HL-60/S4 treated with phorbol 12-myristate 13-acetate at 8.2 ng/mL for 4 days and 3 days (cell line): ENCODE measurements at regions not wholly inside any gene's neighbourhood (a gene's known extent, or its start where the extent isn't known, plus 50 kb on each side); places are given as distances from the start of the nearest gene placed in this dataset.

Experiments
- in situ Hi-C: fragments of 300-500 bp; cut with MboI; formaldehyde crosslinking; loops from 2 replicates; pipeline ENCODE4 v1.15.0; 2022; ENCODE audit warnings: low sequenced_read_pairs

DNA sequence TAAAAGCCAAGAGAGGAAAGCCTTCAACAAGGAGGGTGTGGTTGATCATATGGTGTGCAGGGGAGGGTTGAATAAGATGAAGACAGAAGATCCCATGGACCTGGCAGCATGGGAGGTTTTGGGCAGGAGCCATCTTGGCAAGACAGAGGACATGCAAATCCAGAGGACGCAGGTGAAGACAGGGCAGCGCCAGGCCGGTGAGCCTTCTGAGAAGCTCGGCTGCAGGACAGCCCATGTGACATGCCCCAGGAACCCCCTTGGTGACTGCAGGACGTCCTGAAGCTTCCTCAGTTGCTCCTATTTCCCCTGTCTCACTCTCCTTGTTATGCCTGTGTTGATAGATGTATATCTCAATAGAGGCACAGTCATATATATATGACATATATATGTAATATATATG, 159.4 kb downstream of the GADD45G start:
- in situ Hi-C loops, result no loop called here

DNA sequence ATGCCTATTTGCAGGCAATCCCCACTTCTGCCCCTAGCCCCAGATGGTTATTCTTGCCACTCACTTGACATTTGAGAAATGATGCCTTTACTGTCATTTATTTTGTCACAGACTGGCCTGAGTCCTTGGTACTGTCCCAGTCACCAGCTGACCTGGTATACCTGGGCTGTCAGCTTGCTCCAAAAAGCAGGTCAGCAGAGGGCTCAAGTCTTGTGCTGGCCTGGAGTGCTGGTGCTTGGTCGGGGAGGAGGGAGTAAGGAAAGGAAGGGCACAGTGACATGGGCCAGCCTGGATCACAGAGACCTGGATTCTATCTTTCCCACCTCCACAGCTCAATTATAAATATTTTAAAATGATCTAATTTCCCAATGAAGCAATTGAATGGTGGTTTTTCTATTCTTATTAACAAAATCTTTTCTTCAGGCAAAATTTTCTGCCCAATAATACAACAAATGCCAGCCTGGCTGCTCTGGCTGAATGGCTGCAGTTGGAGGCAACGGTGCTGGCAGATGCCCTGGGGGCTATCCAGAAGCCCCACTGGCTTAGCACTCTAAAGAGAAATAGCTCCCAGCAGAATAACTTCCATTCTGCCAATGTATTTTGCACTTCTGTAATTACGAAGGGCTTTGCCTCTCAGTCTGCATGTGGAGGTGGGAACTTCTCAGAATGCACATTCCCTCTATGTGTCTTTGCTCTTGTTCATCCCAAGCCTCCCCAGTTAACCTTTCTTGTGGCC, 160.6 kb downstream of the GADD45G start:
- in situ Hi-C loops, result no loop called here

DNA sequence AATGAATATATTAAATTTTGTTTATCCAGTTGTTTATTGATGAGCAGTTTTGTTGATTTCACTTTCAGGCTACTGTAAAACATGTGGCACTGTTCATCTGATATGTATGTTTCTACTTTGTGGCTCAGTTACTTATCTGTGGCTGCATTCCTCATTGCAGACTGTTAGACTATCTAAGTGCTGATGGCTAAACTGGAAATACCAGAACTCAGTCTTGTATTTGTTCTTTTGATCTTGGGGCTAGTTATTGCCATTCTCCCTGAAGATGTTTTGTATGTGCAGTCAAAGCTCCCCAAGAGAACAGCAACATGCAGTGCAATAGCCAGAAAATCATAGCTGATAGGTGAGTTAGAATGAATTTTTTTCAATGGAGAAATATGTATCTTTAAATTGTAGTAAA, 162.2 kb downstream of the GADD45G start:
- in situ Hi-C loops, result no loop called here

DNA sequence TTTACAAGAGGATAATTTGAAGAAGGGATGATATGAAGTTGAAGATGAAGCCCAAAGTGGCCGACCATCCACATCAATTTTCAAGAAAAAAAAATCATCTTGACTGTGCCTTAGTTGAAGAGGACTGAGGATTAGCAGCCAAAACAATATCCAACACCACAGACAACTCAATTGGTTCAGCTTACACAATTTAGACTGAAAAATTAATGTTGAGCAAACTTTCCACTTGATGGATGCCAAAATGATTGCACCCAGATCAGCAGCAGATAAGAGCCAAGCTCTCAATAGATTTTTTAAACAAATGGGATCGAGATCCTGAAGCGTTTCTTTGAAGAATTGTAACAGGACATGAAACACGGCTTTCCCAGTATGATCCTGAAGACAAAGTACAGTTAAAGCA, 163.2 kb downstream of the GADD45G start:
- in situ Hi-C loops, result no loop called here

DNA sequence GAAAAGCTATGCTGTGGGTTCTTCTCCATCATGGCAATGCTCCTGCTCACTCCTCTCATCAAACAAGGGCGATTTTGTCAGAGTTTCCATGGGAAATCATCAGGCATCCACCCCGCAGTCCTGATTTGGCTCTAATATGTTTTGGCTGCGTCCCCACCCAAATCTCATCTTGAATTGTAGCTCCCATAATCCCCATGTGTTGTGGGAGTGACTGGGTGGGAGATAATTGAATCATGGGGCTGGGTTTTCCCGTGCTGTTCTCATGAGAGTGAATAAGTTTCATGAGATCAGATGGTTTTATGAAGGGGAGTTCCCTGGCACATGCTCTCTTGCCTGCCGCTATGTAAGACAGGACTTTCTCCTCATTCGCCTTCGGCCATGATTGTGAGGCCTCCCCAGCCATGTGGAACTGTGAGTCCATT, 163.8 kb downstream of the GADD45G start:
- in situ Hi-C loops, result no loop called here

DNA sequence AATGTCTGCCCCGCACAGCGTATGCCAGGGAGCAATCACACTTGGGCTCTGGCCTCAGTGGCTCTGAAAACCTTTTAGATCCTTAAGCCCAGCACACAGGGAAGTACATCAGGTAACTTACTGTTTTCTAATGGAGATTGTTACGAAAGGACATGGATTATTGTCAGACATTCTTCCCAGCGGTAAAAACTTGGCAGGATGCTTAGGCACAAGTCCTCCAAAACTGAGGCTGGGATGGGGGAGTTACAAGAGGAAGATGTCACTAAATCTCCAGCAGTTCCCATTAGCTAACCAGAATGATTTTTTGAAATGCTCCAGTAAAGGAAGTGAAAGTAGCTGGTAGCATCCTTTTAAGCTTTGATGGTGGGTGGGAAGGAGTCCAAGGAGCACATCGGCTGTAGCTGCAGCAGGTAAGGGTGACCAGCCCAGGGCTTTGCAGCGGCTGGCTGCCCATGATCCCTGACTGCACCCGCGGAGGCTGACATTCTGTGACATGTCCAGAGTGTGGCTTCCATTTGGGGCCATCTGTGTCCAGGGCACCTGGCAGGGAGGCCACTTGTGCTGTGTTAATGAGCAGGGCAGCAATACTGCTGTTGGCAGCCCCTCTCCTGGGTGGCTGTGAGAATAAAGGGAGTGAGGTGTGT, 165.8 kb downstream of the GADD45G start:
- in situ Hi-C loops, result no loop called here

DNA sequence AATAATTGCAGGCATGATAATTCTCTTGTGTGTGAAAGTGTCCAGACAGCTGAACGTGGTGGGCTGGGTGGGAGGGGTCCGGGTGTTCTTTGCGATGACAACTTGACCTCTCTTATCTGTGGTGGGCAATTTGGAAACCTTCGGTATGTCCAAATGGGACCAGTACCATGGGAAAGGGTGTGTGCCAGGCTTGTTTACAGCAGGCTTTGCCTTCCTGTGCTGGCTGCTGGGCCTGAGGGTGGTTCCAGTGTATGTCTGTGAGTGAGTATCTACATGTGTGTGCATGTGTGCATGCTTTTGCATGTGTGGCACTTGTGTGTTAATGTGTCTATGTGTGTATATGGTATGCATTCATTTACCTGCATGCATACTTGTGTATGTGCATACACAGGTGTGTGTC, 166.4 kb downstream of the GADD45G start:
- in situ Hi-C loops, result no loop called here

DNA sequence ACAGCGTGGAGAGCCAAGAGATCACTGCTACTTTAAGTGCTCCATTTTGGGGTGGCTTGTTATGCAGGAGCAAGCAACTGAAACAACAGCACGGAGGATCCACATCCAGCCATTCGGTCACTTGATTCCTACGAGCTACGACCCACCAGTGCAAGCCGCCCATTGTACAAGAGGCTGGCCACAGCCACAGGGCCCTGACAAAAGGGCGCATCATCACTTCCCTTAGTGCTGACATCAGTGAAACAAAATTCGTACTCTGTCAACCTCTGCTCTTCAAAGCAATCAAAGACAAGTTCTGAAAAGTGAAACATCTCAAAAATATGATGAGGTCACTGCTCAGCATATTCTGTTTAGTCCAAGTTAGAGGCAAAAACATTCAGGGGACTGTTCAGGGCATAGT, 168.4 kb downstream of the GADD45G start:
- in situ Hi-C loops, result no loop called here

DNA sequence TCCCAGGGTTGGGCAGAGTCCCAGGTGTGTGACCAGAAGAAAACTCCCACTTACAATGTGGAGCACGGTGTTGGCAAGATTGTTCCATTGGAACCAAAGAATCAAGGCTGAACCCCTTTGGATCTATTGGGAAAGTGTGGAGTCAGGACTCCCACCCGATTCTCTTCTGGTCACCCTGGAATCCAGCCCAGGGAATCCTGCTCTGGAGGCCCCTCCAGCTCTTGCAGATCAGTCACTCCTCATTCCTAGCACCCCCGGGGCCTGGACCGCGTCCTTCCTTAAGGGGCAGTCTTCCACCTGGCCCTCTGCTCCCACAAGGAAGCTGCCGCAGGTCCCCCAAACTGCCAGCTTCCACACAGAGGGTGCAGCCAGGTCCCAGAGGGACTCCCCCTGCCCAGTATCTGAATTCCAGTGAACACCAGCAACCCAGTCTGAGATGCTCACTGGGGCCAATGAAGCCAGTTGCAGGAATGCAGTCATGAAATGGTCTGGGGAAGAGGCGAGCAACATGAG, 170.1 kb downstream of the GADD45G start:
- in situ Hi-C loops, result no loop called here

DNA sequence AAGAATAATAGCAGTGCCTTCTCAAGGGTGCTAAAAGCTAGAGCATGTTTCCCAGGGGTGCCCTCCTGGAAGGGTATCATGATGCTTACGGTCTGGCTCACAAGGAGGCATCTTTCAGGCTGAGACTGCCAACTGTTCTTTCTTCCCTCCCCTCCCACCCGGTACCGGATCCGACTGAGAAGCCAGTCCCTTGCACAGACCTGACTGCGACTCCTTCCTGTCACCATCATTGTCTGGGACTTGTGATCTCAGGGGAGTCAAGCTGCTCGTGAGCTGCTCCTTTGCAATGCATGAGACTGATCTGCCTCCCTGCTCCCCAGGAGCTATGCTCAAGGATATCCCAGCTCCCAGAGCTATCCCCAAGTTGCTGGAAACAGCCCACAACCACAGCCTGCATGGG, 170.8 kb downstream of the GADD45G start:
- in situ Hi-C loops, result no loop called here

DNA sequence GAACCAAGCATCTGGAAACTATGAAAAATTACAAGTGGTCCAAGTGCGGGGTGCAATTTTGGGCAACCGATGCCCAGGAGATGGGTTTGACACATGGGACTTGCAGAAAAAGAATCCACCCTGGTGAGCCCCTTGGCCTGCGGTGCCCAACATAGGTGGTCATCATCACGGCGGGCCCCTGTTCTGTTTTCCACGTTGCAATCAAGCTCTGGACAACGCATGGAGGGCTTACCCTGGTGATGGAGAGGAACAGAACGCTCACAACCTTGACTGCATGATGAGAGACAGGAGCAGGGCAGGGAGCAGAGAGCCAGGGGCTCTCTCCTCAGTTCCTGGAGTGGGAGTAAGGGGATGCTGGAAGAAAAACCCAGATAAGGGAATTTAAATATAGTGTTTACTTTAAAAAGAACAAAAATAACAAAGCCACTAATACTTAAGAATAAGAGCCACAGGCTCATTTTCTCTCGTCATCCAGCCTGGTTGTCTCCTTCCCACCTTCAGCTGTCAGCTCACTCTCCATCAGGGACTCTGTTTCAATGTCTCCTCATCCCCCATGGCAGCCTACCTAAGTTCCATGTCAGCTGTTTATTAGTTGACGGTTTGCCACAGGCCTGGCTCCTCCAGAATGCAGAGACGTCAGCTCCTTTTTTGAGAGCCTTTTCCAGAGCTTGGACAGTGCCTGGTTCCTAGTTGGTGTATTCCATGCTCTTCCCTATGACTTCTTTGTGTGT, 172.1 kb downstream of the GADD45G start:
- in situ Hi-C loops, result no loop called here

DNA sequence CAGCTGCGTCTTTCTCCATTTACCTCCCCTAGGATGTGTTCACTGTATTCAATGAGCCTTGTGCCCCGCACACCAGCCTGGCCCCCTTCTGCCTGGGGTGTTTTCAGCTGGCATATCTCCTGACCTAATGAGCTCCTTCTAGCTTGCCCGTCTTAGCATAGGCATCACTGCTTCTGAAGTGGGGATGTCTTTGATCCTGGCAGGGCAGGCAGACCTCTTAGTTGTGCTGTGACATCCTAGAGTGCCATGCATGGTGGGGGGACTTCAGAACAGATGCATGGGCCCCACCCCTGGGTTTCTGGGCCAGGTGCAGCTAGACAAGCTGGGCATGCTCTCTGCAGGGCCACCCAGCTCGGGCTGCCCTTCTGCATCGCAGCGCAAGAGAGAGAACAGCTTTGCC, 172.7 kb downstream of the GADD45G start:
- in situ Hi-C loops, result no loop called here

DNA sequence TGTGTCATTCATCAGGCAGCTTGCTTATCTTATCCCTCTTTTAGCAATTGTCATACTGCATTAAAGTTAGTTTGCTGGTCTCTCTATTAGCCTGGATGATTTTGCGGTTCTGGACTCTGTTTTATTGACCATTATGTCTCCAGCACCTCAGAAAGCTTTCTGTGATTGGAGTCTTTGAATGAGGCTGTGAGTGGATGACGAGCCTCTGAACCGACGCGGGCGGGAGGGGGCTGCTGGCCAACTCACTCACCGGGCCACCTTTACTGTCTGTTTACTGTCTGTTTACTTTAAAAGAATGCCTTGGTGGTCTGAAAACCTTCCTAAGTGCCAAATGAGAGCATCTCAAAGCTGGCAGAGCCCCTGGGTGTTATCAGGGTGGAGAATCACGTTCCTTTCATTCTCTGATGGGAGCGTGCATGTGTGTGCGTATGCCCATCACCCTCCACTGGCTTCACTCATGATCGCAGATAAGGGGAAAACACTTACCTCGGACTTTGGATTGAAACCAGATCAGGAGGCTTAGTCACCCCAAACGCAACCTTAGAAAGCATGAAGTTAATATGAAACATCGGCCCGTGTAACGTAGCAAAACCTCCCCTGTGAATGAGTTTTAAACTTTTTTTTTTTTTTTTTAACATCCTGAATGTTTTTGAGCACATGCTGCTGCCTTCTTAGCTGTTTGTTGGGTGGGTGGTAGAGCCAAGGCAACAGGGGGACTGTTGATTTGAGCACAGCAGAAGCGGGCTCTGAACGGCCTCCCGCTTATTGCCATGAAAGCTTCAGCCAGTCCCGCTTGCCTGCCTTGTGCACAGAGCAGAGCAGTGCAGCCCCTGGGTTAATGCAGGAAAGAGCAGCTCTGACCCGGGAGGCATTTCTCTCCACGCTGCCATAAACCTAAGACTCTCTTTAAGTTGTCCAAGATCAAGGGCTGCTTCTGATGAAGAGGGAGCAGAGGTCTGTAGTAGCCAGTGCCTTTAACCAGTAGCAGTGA, 173.6 kb downstream of the GADD45G start:
- in situ Hi-C loops, result no loop called here

DNA sequence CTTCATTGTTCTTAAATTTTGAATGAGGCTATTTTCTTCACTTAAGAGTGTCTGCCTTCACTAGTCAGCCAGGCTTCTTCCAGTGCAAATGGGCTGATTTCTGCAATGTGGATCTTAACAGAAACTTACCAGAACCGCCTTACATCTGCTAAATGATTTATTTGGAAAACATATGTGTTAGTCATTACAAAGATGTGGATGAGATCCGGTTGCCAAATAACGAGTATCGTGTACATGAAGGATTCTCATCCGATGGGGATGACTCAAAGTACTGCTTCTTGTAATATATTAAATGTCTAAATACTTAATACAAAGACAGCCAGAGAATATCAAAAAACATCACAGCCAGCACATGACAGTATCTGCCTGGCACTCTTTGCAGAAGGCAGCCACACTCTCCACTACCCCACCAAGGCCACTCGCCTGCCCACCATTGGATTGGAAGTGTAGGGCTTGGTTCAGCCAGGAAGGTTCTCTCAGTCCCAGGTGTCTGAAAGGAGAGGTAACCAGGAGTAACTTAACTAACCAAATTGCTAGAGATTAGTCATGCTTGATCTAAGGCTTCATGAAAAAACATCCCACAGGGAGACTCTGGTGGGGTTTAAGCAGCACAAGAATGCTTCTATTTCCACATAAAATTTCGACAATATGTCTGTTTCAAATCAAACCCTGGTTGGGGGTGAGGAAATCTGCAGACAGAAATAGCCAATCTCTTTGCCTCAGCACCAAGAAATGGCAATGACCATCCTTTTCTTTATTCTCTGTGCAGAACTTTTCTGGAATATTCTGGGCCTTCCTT, 174.8 kb downstream of the GADD45G start:
- in situ Hi-C loops, result no loop called here

DNA sequence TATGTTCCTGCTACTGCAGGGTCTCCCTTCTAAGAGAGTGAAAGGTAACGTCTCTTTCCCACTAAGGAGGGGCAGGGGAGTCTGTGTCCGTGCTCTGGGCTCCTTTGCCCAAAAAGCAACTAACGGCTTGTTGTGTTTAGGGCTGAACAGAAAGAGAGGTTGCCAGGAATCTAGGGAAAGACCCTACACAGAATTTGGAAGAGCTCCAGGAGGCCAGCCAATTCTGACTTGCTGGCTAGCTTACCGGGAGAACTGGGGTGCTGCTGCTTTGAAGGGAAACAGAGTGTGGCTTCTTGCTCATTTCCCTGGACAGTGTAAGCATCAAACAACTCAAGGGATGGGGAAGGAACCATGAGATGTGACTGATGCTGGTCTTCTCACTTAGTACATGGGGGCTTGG, 176.1 kb downstream of the GADD45G start:
- in situ Hi-C loops, result no loop called here

DNA sequence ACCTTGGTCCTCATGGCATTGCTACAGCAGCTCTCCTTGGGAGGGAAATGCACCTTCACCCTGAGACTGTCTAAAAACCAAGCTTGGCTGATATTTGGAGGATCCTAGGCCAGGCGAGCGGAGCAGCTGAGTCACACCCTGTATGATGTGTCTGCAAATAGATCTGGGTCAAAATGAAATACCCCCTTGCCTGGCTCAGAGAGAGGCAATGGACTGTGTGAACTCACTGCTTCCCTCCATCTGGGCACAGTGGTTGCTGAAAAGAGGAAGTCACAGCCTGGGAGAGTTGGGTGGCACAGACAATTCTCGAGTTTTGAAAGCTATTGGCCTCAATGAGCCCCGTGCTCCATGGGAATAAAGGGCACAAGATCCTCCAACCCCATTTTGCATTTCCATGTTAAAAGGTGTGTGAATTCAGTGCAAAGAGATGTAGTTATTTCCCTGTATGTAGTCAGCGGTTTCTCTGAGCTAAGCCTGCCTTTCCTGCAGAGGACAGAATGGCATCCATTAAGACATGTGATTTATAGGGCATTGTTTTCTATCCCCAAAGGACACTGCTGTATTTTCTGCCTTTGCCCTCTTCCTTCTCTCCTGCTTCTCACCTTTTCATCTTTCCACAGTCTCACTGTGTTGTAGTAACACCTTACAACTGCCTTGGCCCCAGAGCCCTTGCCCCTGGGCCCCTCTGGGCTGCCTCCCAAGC, 177.2 kb downstream of the GADD45G start:
- in situ Hi-C loops, result no loop called here

DNA sequence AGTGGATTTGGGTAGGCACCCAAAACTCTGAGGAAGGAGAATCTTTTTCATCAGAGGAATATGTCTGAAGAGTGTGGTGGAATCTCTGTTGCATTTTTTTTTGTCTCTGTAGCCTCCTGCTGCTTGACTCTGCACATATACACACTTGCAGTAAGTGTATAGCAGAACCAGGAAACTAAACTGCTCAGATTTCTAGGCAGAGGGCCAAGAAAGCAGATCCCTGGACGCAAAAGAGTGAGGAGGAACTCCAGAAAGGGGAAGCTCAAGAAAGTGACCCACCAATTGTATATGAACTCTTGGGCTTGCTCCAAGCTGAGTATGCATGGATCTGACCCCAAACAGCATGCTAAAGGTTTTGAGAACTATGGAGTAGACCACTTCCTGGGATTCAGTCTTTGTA, 181.8 kb downstream of the GADD45G start:
- in situ Hi-C loops, result no loop called here

DNA sequence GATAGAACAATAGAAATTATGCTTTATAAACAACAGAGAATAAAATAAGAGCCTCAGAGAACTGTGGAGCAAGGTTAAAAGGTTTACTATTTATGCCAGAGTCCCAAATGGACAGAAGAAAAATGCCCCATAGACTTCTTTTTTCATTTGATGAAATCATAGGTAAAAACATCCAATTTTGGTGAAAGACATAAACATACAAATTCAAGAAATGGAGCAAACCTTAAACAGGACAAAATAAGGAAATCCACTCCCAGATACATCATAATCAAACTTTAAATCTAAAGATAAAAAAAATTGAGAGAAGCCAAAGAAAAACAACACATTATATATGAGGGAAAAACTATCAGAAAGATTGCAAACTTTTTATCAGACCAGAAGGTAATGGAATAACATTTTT, 182.8 kb downstream of the GADD45G start:
- in situ Hi-C loops, result no loop called here

DNA sequence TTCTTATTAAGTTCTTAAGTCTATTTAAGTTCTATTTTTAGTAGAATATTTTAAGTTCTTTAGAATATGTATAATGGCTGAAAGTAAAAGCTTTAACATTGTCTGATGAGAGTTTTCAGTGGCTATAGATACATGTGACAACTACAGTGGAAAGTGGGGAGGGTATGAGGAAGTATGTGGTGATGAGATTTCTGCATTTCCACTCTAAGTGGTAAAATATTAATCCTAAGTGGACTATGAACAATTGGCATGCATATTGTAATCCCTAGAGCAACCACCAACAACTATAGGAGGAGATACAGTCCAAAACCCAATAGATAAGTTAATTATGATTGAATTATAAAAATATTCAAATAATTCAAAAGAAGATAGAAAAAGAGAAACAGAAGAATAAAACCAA, 183.6 kb downstream of the GADD45G start:
- in situ Hi-C loops, result no loop called here
